Activated T-cell treated with anti-CD3 and anti-CD28 coated beads, Interleukin-2, amount 50 U/mL, for 48 hours (primary cell): ENCODE measurements at regions not wholly inside any gene's neighbourhood (a gene's known extent, or its start where the extent isn't known, plus 50 kb on each side); places are given as distances from the start of the nearest gene placed in this dataset.

Experiments
- DNase-seq, 2 experiments: peaks; one replicate each; pipeline ENCODE4 v3.0.0-alpha.2; 2020

- no peak for DNase-seq
Observed at GRCh38 chr20:53713328-53714056, 119.9 kb upstream of the ZNF217 start.

- DNase-seq, result no peak
Observed at GRCh38 chr20:53712212-53712977, 118.8 kb upstream of the ZNF217 start.

- DNase-seq, result no peak
Observed at GRCh38 chr20:53711333-53712211, 117.9 kb upstream of the ZNF217 start.

DNA sequence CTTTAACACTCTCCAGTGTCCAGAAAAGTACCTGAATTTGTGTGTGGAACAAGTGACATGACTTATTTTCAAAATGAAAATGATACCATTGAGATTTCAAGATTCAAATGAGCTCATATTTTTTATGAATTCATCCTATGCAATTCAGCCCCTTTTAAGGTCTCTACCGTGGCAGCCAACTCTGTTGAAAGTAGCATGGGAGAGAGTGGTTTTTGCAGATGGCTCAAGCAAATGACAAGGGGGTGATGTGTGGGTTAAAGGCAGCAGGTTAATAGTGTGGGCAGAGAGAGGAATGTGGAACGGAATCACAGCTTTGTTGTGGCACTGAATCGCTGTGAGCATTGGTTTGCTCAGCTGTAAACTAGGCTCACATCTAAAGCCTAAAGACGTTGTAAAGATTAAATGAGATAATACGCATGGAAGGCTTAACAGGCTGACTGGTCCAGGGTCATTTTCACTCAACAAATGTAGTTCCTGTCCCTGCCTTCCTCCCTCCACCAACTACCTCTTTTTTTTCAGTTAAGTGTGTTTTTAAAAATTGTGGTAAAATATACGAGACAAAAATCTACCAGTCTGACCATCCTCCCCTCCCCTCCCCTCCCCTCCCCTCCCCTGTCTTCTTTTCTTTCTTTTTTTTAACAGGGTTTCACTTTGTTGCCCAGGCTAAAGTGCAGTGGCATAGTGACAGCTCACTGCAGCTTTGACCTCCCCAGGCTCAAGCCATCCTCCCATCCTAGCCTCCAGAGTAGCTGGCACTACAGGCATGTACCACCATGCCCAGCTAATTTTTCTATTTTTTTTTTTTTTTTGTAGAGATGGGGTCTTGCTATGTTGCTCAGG, 114.7 kb upstream of the ZNF217 start:
- DNase-seq, result peak; percentile 57 to 64

DNA sequence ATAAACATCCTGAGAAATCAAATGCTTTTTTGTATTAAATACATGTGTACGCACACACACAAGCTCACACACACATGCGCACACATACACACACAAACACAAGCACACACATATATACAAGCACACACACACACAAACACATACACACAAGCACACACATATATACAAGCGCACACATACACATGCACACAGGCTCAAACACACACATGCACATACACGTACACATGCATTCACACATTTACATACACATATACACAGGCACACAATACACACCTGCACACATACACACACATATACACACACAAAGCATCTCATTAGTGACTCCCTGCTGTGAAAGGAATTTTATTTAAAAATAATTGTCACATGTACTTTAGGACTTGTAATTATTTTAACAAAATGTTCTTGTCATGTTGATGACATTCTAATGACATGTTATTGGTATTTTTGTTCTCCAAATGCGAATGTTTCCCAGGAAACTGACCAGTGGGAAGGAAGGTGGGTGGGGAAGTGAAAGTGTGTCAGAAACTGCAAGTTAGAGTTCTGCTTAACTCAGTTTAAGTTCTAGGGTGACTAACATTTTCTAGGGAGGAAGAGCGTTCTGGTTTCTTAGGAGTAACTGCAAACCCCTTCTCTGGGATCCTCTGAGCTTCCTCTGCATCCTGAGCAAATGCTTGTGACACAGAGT, 113.9 kb upstream of the ZNF217 start:
- peak; percentile 51 to 53 for DNase-seq

GRCh38 chr20:53706466-53707370, 113.1 kb upstream of the ZNF217 start:
- no peak for DNase-seq

DNA sequence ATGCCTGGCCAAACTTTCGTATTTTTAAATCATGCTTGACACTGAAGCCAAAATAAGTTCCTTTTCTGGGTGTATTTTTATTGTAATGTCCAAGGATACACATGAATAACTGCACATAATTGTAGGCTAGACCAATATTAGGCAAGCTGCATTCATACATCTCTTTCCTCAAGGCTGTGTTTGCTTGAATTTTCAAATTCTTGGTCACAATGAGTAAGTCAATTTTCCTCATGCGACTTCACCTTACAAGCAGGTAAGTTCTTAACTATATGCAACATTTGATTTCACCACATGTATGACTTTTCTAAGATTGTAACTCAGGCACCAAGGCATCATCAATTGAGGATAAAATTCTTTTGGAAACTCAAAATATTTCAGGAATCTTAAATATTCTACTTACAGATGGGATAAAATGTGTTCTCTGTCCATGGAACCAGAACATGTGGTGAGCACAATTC, 112.4 kb upstream of the ZNF217 start:
- no peak for DNase-seq

DNA sequence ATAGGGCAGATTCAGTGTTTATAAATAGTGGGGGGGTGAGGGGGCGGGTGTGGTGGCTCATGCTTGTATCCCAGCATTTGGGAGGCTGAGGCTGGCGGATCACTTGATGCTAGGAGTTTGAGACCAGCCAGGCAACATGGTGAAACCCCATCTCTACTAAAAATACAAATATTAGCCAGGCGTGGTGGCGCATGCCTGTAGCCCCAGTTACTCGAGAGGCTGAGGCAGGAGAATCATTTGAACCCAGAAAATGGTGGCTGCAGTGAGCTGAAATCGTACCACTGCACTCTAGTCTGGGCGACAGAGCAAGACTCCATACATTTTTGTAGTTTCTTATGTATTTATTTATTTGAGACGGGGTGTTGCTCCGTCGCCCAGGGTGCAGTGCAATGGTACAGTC, 109.0 kb upstream of the ZNF217 start:
- no peak for DNase-seq

DNA sequence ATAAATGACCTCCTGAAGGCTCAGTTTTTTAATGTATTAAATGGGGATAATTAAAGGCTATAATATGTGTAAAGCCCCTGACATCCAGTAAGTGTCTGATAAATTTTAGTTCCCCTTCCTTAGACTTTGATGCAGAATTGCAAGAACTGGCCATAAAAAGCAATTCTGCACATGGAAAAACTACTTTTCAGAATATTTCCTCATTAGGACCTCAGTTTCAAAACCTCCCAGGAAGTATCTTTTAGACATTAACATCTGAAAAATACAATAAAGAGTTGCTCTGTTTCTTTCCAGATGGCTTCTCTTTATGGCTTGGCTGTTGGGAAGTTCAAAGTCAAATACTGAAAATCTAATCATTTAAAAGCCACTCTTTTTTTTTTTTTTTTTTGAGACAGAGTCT, 106.3 kb upstream of the ZNF217 start:
- no peak for DNase-seq

DNA sequence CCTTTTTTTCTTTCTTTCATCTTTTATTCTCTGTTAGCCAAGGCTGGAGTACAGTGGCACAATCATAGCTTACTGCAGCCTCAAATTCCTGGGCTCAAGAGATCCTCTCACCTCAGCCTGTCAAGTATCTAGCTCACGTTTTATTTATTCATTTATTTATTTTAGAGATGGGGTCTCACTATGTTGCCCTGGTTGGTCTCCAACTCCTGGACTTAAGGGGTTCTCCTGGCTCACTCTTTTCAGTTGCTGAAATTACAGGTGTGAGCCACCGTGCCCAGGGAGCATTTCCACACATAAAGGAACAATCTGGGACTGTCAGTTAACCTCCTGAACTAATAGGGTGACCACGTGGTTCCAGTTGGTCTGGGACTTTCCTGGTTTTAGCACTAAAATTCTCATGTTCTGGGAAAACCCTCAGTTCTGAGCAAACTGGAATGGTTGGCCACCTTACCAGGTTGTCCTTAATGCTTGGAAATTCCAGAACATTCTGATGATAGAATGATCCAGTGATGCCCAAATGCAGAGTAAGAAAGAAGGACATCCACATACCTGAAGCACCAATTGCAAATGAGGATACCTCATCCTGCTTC, 105.5 kb upstream of the ZNF217 start:
- no peak for DNase-seq

DNA sequence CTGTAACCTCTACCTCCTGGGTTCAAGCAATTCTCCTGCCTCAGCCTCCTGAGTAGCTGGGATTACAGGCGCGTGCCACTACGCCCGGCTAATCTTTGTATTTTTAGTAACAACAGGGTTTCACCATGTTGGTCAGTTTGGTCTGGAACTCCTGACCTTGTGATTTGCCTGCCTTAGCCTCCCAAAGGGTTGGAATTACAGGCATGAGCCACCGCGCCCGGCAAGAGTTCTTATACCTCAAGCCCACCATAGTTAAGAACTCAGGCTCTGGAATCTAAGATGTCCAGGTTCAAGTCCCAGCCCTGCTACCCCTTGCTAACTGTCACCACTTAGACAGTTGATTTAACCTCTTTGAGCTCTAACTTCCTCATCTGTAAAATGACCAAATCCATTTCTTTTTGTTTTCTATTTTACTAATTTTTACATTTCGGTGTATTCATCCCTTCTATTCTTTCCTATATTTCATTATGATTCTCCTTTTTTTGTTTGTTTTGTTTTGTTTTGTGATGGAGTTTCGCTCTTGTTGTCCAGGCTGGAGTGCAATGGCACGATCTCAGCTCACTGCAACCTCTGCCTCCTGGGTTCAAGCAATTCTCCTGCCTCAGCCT, 104.8 kb upstream of the ZNF217 start:
- no peak for DNase-seq

DNA sequence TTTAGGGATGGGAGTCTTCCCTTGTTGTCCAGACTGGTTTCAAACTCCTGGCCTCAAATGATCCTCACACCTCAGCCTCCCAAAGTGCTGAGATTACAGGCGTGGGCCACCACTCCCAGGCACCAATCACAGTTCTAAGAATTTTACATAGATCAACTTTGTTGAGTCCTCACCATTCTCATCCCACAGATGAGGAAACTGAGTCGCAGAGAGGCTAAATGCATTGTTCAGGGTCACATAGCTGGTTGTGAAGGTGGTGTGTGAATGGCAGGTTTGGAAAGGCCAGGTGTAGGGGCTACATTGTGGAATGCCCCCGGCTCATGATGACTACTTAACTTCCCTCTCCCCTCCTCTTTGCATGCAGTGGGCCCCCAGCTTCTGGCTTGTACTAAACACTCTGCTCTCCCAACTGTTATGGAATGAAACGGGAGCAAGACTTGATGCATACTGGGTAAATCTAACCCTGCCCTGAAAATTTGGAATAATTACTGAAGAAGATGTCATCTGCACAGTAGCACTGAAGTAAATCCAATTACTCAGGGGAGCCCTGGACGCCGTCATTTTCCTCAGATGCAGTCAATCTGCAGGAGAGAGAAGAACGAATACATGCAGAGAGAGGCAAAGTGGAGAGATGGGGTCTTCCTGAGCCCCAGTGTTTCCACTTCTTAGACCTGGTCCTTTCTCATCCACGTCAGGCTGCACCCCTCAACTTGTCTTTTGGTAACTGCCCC, 102.3 kb upstream of the ZNF217 start:
- no peak for DNase-seq

DNA sequence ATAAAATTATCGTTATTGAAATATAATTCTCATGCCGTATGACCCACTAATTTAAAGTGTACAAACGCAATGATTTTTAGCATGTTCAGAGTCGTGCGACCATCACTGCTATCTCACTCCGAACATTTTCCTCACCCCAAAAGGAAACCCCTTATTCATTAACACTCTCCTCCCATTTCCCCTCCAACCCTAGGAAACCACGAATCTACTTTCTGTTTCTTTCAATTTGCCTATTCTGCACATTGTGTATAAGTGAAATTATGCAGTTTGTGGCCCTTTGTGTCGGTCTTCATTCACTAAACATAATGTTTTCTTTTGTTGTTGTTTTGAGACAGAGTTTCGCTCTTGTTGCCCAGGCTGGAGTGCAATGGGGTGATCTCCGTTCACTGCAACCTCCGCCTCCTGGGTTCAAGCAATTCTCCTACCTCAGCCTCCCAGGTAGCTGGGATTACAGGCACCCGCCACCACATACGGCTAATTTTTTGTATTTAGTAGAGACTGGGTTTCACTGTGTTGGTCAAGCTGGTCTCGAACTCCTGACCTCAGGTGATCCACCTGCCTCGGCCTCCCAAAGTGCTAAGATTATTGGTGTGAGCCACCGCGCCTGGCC, 99.7 kb upstream of the ZNF217 start:
- no peak for DNase-seq

GRCh38 chr20:53692465-53693067, 98.9 kb upstream of the ZNF217 start:
- DNase-seq, result peak in 1 of 2 experiments; percentile 34

GRCh38 chr20:53691811-53692192, 98.2 kb upstream of the ZNF217 start:
- DNase-seq, result no peak

- DNase-seq, result no peak
Observed at GRCh38 chr20:53691060-53691810, 97.6 kb upstream of the ZNF217 start.

- no peak for DNase-seq
Observed at GRCh38 chr20:53688085-53688484, 94.4 kb upstream of the ZNF217 start.
